ENCODE measurements at regions not wholly inside any gene's neighbourhood (a gene's known extent, or its start where the extent isn't known, plus 50 kb on each side); places are given as distances from the start of the nearest gene placed in this dataset.

- H4K20me1 ChIP-seq (replicated peaks; ENCODE audit: control insufficient read depth, extremely low read depth, insufficient read depth, low read length), result no peaks in the 10 kb centered on the region
- intact Hi-C loops (cut with micrococcal nuclease) (no loop called here), dilution Hi-C loops (cut with MboI; ENCODE audit: extremely low pct_ligation_motif_present, low sequenced_read_pairs) (no loop called here)
- CTCF ChIA-PET, result no interaction called here
- BruUV-seq (replicated peaks), result no TSS peak
- H3K36me3 ChIP-seq (ENCODE audit: control insufficient read depth in 2 of 2, extremely low read depth in 1 of 2, insufficient read depth in 2 of 2, low read length in 2 of 2), result no peaks in the 10 kb centered on the region
- POLR2A ChIA-PET, result no interaction called here
- no peak for TF ChIP-seq GATA2 (IDR thresholded peaks at IDR 0.05; ENCODE audit: insufficient read depth, insufficient read length, low read depth, low read length)
- no peak for TF ChIP-seq FOS (IDR thresholded peaks at IDR 0.05; ENCODE audit: borderline replicate concordance, insufficient read depth, low read length)
- TF ChIP-seq JUN (IDR thresholded peaks at IDR 0.05; ENCODE audit: borderline replicate concordance, insufficient read depth, insufficient read length, low read depth), result no peak
- no peak for TF ChIP-seq MYC (IDR thresholded peaks at IDR 0.05; ENCODE audit: low read depth, low read length)
- TF ChIP-seq, protein P1, sequence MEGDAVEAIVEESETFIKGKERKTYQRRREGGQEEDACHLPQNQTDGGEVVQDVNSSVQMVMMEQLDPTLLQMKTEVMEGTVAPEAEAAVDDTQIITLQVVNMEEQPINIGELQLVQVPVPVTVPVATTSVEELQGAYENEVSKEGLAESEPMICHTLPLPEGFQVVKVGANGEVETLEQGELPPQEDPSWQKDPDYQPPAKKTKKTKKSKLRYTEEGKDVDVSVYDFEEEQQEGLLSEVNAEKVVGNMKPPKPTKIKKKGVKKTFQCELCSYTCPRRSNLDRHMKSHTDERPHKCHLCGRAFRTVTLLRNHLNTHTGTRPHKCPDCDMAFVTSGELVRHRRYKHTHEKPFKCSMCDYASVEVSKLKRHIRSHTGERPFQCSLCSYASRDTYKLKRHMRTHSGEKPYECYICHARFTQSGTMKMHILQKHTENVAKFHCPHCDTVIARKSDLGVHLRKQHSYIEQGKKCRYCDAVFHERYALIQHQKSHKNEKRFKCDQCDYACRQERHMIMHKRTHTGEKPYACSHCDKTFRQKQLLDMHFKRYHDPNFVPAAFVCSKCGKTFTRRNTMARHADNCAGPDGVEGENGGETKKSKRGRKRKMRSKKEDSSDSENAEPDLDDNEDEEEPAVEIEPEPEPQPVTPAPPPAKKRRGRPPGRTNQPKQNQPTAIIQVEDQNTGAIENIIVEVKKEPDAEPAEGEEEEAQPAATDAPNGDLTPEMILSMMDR (IDR thresholded peaks at IDR 0.05; ENCODE audit: extremely low read depth in 1 of 2, insufficient read depth in 1 of 2, low read depth in 1 of 2, low read length in 2 of 2), result no peak
- TF ChIP-seq POLR2A (IDR thresholded peaks at IDR 0.05; ENCODE audit: low read depth, low read length), result no peak
- no peak for TF ChIP-seq EZH2 (IDR thresholded peaks at IDR 0.05; ENCODE audit: borderline replicate concordance, low read depth, low read length, severe bottlenecking)
- no peak for TF ChIP-seq POLR2AphosphoS5 (IDR thresholded peaks at IDR 0.05; ENCODE audit: insufficient read depth, low read depth, low read length)
- TF ChIP-seq, protein P2, sequence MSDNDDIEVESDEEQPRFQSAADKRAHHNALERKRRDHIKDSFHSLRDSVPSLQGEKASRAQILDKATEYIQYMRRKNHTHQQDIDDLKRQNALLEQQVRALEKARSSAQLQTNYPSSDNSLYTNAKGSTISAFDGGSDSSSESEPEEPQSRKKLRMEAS (IDR thresholded peaks at IDR 0.05; ENCODE audit: insufficient read depth, insufficient read length), result no peak
- H3K79me2 ChIP-seq (ENCODE audit: control insufficient read depth, insufficient read depth, low read length), result no peaks in the 10 kb centered on the region
- H3K27ac ChIP-seq (ENCODE audit: insufficient read depth, low read depth, low read length), result no peak overlapping the region
- H3K27me3 ChIP-seq (ENCODE audit: control insufficient read depth in 2 of 2, insufficient read depth in 2 of 2, low read length in 2 of 2), result no peaks in the 10 kb centered on the region
- H3K4me2 ChIP-seq (ENCODE audit: insufficient read depth, low read length), result no peak overlapping the region
- FAIRE-seq (no peak), DNase-seq (ENCODE audit: low read depth, low spot score) (no peak)
- H3K4me1 ChIP-seq (ENCODE audit: control insufficient read depth, extremely low read depth, insufficient read depth, low read length), result no peaks in the 10 kb centered on the region
- no peaks in the 10 kb centered on the region for H3K9me3 ChIP-seq (replicated peaks; ENCODE audit: control insufficient read depth, insufficient read depth, low read length)
- no peaks in the 10 kb centered on the region for H3K9me1 ChIP-seq (replicated peaks; ENCODE audit: control insufficient read depth, extremely low read depth, insufficient read depth, low read length)
- no peak overlapping the region for H3K4me3 ChIP-seq (replicated peaks in 1 of 3; ENCODE audit: insufficient read depth in 1 of 3, low read depth in 1 of 3, low read length in 3 of 3)
- no peak overlapping the region for H3K9ac ChIP-seq (replicated peaks; ENCODE audit: extremely low read depth, insufficient read depth, low read length)
- H2AFZ ChIP-seq (ENCODE audit: low read depth, low read length), result no peak overlapping the region
These were observed 73.6 kb upstream of the KCNK12 start for GRCh38 chr2:47644351-47644750.
